Endothelial cell of umbilical vein (primary cell): ENCODE measurements at regions not wholly inside any gene's neighbourhood (a gene's known extent, or its start where the extent isn't known, plus 50 kb on each side); places are given as distances from the start of the nearest gene placed in this dataset.

Source experiments
- BruUV-seq: library from RNA; stranded (reverse); fragments of 400-500 nt; replicated peaks from 2 replicates; lab custom pipeline; 2021; lab: Mats Ljungman, UMichigan
- CTCF ChIA-PET: fragments of 300-600, 350-600 bp; sonication (Branson Sonifier 250); formaldehyde crosslinking; loops from one replicate; lab custom pipeline; 2021; ENCODE audit warnings: antibody characterized with exemption, inconsistent platforms; lab: Charles Lee
- POLR2A ChIA-PET: fragments of 300-600, 350-600 bp; sonication (Branson Sonifier 250); formaldehyde crosslinking; loops from one replicate; lab custom pipeline; 2021; ENCODE audit warnings: antibody characterized with exemption, inconsistent platforms; lab: Charles Lee
- DNase-seq: peaks from one replicate; pipeline ENCODE4 v3.0.0-alpha.2; 2011; ENCODE audit warnings: low read depth, low spot score
- FAIRE-seq: peaks from 2 replicates; lab custom pipeline; 2011; peaks lifted over from hg19 to GRCh38; lab: Jason Lieb, UNC
- H2AFZ ChIP-seq: 2 replicates; pipeline ENCODE4 v1.6.0; 2012; ENCODE audit warnings: low read depth, low read length, control low read depth, inconsistent platforms
- H3K27ac ChIP-seq: 2 replicates; pipeline ENCODE4 v1.5.1; 2011; ENCODE audit warnings: low read depth, mild to moderate bottlenecking, control low read depth, low read length, moderate library complexity; ENCODE audit not compliant: insufficient read depth
- H3K27me3 ChIP-seq, 2 experiments: 2 replicates each; pipeline versions ENCODE4 v1.6.0 to v1.6.1; 2011; ENCODE audit warnings: low read length in 2 of 2, mixed read lengths in 1 of 2; ENCODE audit not compliant: control insufficient read depth in 2 of 2, insufficient read depth in 2 of 2
- H3K36me3 ChIP-seq, 2 experiments: 2 replicates in 1 of 2; 3 replicates in 1 of 2; pipeline ENCODE4 v1.5.1; 2011; ENCODE audit warnings: low read length in 2 of 2, mild to moderate bottlenecking in 1 of 2, moderate library complexity in 1 of 2; ENCODE audit not compliant: control insufficient read depth in 2 of 2, insufficient read depth in 2 of 2; ENCODE audit errors: extremely low read depth in 1 of 2
- H3K4me1 ChIP-seq: 3 replicates; pipeline ENCODE4 v1.5.1; 2011; ENCODE audit warnings: mild to moderate bottlenecking, low read length; ENCODE audit not compliant: control insufficient read depth, insufficient read depth; ENCODE audit errors: extremely low read depth
- H3K4me2 ChIP-seq: 2 replicates; pipeline ENCODE4 v1.6.1; 2011; ENCODE audit warnings: low read length, control low read depth, mixed read lengths; ENCODE audit not compliant: insufficient read depth
- H3K4me3 ChIP-seq, 3 experiments: fragments of 200-600 bp in 1 of 3; sonication (generic), shearing (Covaris generic) in 1 of 3; replicated peaks in 1 of 3; 2 replicates each; pipeline ENCODE4 v1.5.1; 2011 to 2016; ENCODE audit warnings: control low read depth in 3 of 3, low read length in 3 of 3, mild to moderate bottlenecking in 2 of 3, inconsistent platforms in 1 of 3, low read depth in 1 of 3, moderate library complexity in 1 of 3; ENCODE audit not compliant: insufficient read depth in 1 of 3
- H3K79me2 ChIP-seq: 2 replicates; pipeline ENCODE4 v1.6.0; 2012; ENCODE audit warnings: low read length, inconsistent platforms; ENCODE audit not compliant: control insufficient read depth, insufficient read depth
- H3K9ac ChIP-seq: replicated peaks from 2 replicates; pipeline ENCODE3; 2011; ENCODE audit warnings: low read length, control low read depth; ENCODE audit not compliant: insufficient read depth; ENCODE audit errors: extremely low read depth
- H3K9me1 ChIP-seq: replicated peaks from 3 replicates; pipeline ENCODE4 v1.6.0; 2011; ENCODE audit warnings: mild to moderate bottlenecking, low read length; ENCODE audit not compliant: control insufficient read depth, insufficient read depth; ENCODE audit errors: extremely low read depth
- H3K9me3 ChIP-seq: replicated peaks from 2 replicates; pipeline ENCODE4 v1.5.1; 2012; ENCODE audit warnings: low read length, inconsistent platforms; ENCODE audit not compliant: control insufficient read depth, insufficient read depth
- H4K20me1 ChIP-seq: replicated peaks from 2 replicates; pipeline ENCODE3; 2011; ENCODE audit warnings: mild to moderate bottlenecking, low read length; ENCODE audit not compliant: control insufficient read depth, insufficient read depth; ENCODE audit errors: extremely low read depth
- CTCF ChIP-seq, 2 donors: IDR thresholded peaks; 1 replicate in 1 of 2; 2 replicates in 1 of 2; pipeline ENCODE4 v1.5.1; 2011; ENCODE audit warnings: low read length in 2 of 2, mild to moderate bottlenecking in 2 of 2, moderate library complexity in 2 of 2, control low read depth in 1 of 2, inconsistent platforms in 1 of 2, low read depth in 1 of 2; ENCODE audit not compliant: insufficient read depth in 1 of 2; ENCODE audit errors: extremely low read depth in 1 of 2
- EZH2 ChIP-seq: IDR thresholded peaks from 2 replicates; pipeline ENCODE4 v1.6.1; 2012; ENCODE audit warnings: borderline replicate concordance, low read depth, mild to moderate bottlenecking, moderate library complexity, low read length, inconsistent platforms; ENCODE audit not compliant: severe bottlenecking
- FOS ChIP-seq: IDR thresholded peaks from 2 replicates; pipeline ENCODE4 v1.6.1; 2011; ENCODE audit warnings: mild to moderate bottlenecking, low read length, moderate library complexity, borderline replicate concordance; ENCODE audit not compliant: insufficient read depth
- GATA2 ChIP-seq: IDR thresholded peaks from 2 replicates; pipeline ENCODE4 v1.7.0; 2011; ENCODE audit warnings: low read depth, mild to moderate bottlenecking, moderate library complexity, mixed read lengths, low read length; ENCODE audit not compliant: insufficient read length, insufficient read depth
- JUN ChIP-seq: IDR thresholded peaks from 2 replicates; pipeline ENCODE4 v1.6.1; 2011; ENCODE audit warnings: borderline replicate concordance, low read depth; ENCODE audit not compliant: insufficient read length, insufficient read depth
- MAX ChIP-seq: IDR thresholded peaks from 2 replicates; pipeline ENCODE4 v1.6.1; 2011; ENCODE audit not compliant: insufficient read depth, insufficient read length
- MYC ChIP-seq: IDR thresholded peaks from one replicate; pipeline ENCODE4 v1.6.1; 2011; ENCODE audit warnings: mild to moderate bottlenecking, low read depth, low read length
- POLR2A ChIP-seq: IDR thresholded peaks from 2 replicates; pipeline ENCODE4 v1.6.1; 2012; ENCODE audit warnings: low read depth, mild to moderate bottlenecking, control low read depth, low read length
- POLR2AphosphoS5 ChIP-seq: IDR thresholded peaks from 2 replicates; pipeline ENCODE4 v1.6.1; 2012; ENCODE audit warnings: low read depth, mild to moderate bottlenecking, control low read depth, low read length, moderate library complexity; ENCODE audit not compliant: insufficient read depth
- dilution Hi-C: fragments of 300-500 bp; cut with MboI; formaldehyde crosslinking; loops from one replicate; pipeline ENCODE4 v1.15.0; 2019; ENCODE audit warnings: low sequenced_read_pairs; ENCODE audit not compliant: extremely low pct_ligation_motif_present
- intact Hi-C: fragments of 100-400 bp; cut with micrococcal nuclease; formaldehyde crosslinking; loops from one replicate; pipeline ENCODE4 v1.10.0; 2022

GRCh38 chr5:130992095-130992494 is 173.0 kb downstream of the HINT1 start:
- DNase-seq (no peak), FAIRE-seq (no peak)
- Histone ChIP-seq H3K9ac (no peak overlapping the region), H3K27me3 (no peaks in the 10 kb centered on the region), H3K4me3 (no peak overlapping the region), H3K9me1 (no peaks in the 10 kb centered on the region), H3K79me2 (no peaks in the 10 kb centered on the region), H3K4me1 (no peaks in the 10 kb centered on the region), H3K36me3 (no peaks in the 10 kb centered on the region), H3K4me2 (no peak overlapping the region), H4K20me1 (no peaks in the 10 kb centered on the region), H2AFZ (no peak overlapping the region), H3K27ac (no peak overlapping the region), H3K9me3 (no peaks in the 10 kb centered on the region)
- dilution Hi-C loops, result no loop called here
- TF ChIP-seq FOS (no peak), GATA2 (no peak), JUN (no peak), POLR2AphosphoS5 (no peak)
- ChIA-PET CTCF (no interaction called here), POLR2A (no interaction called here)
- BruUV-seq, result no TSS peak
- intact Hi-C loops, result no loop called here

GRCh38 chr5:130985776-130986175 is 179.3 kb downstream of the HINT1 start:
- H3K27me3 ChIP-seq, result no peaks in the 10 kb centered on the region
- POLR2A ChIA-PET, result no interaction called here
- no peak overlapping the region for H2AFZ ChIP-seq
- no peaks in the 10 kb centered on the region for H3K9me3 ChIP-seq
- CTCF ChIA-PET, result no interaction called here
- TF ChIP-seq POLR2A, result no peak
- no peak for TF ChIP-seq EZH2
- TF ChIP-seq JUN, result no peak
- TF ChIP-seq POLR2AphosphoS5, result no peak
- TF ChIP-seq CTCF (IDR thresholded peaks at IDR 0.05; ENCODE audit: extremely low read depth in 1 of 2, insufficient read depth in 1 of 2, low read depth in 1 of 2, low read length in 2 of 2), result no peak
- no peak for TF ChIP-seq FOS
- TF ChIP-seq MYC, result no peak
- TF ChIP-seq MAX, result no peak
- TF ChIP-seq GATA2, result no peak
- no peak overlapping the region for H3K9ac ChIP-seq
- no peak overlapping the region for H3K4me2 ChIP-seq
- no peaks in the 10 kb centered on the region for H3K9me1 ChIP-seq
- DNase-seq, result no peak
- intact Hi-C loops (no loop called here), dilution Hi-C loops (no loop called here)
- no peaks in the 10 kb centered on the region for H3K79me2 ChIP-seq
- no peak overlapping the region for H3K27ac ChIP-seq
- no peaks in the 10 kb centered on the region for H3K4me1 ChIP-seq
- no peaks in the 10 kb centered on the region for H4K20me1 ChIP-seq
- FAIRE-seq, result no peak
- H3K36me3 ChIP-seq, result no peaks in the 10 kb centered on the region
- no TSS peak for BruUV-seq
- no peak overlapping the region for H3K4me3 ChIP-seq
